NCI-H1694 (cell line): ENCODE measurements at regions not wholly inside any gene's neighbourhood (a gene's known extent, or its start where the extent isn't known, plus 50 kb on each side); places are given as distances from the start of the nearest gene placed in this dataset.
A peak's percentile ranks its signal among the peaks of the same experiment; 100 is the strongest.
"Not testable (repeated sequence)": the region's sequence is repeated elsewhere in the genome, so short reads cannot be mapped to it uniquely, and the experiment has no call there.

Experiments
- DNase-seq: peaks from one replicate; lab custom pipeline; 2025; lab: John Stamatoyannopoulos, UW

DNA sequence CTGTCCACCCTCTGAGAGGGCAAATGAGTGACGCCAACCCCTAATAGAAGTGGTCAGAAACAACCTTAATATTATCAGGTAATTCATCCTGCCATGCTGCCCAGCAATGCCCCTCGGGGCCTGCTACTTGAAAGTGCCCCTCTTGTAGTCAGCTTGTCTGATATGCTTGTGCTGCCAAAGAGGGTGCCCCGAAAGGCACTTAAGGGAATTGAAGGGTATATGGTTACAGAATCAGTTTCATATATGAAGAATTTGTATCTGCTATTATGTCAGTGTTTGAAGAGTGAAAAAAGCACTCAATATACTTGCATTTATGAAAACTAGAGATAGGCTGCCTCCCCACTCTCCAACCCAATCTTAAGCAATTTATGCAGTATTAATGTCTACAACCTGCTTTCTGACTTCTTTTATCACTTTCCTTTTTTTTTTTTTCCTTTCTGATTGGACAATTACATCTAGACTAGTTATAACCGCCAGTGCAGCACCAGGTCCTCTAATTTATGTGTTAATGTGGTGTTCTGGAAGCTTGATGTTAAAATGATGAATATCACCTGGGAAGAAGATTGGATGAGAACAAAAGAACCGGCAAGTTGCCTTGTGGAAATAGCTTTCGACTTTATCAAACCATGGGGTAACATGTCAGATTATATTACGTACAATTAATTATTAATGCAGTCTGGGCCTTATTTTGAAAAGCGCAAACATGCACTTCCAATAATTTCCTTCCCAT, 646.9 kb upstream of the ACVR2A start:
- no peak for DNase-seq

DNA sequence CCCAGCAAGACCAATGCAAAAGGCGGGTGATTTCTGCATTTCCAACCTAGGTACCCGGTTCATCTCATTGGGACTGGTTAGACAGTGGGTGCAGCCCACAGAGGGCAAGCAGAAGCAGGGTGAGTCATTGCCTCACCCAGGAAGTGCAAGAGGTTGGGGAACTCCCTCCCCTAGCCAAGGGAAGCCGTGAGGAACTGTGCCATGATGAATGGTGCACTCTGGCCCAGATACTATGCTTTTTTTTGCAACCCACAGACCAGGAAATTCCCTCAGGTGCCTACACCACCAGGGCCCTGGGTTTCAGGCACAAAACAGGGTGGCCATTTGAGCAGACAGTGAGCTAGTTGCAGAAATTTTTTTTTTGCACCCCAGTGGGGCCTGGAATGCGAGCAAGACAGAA, 662.6 kb upstream of the ACVR2A start:
- DNase-seq = no peak

GRCh38 chr2:147181351-147182029, 663.3 kb upstream of the ACVR2A start:
- no peak for DNase-seq

DNA sequence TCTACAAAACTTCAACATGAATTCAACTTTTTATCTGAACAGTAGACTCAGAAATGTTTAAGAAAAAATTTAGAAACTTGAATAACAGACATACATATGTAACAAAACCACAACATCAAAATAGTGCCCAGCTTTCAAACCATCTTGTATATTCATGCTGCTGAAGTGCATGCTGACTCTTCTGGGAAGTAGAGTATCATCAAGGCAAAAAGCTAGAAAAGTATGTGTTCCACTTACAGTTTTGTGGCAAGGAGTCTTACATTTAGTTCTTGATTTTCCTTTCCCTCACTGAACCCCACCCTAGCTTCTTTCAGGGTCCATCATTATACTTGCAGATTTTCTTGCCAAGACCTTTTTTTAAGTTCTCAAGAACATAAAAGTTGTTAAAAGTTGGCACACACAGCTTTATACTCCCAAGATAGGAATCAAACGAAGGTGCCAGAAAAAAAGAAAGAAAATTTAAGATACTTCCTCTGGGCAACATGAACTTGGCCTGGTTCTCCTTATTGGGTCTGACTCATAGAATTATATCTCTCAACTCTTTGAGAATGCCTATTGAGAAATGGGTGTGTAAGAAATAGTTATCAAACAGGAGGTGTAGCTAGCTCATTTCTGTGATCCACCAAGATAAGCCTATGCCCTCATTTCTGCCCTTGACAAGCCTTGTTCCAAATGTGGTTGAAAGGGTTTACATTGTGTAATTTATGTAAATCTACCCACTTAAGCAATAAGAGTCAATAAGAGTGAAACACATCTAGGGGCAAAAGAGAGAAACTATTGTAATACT, 667.6 kb upstream of the ACVR2A start:
- no peak for DNase-seq

- DNase-seq = no peak
Measured at GRCh38 chr2:147174824-147175254, 670.0 kb upstream of the ACVR2A start.

- DNase-seq = no peak
Measured at GRCh38 chr2:147173798-147174197, 671.0 kb upstream of the ACVR2A start.

GRCh38 chr2:147173189-147173581, 671.6 kb upstream of the ACVR2A start:
- DNase-seq = no peak

DNA sequence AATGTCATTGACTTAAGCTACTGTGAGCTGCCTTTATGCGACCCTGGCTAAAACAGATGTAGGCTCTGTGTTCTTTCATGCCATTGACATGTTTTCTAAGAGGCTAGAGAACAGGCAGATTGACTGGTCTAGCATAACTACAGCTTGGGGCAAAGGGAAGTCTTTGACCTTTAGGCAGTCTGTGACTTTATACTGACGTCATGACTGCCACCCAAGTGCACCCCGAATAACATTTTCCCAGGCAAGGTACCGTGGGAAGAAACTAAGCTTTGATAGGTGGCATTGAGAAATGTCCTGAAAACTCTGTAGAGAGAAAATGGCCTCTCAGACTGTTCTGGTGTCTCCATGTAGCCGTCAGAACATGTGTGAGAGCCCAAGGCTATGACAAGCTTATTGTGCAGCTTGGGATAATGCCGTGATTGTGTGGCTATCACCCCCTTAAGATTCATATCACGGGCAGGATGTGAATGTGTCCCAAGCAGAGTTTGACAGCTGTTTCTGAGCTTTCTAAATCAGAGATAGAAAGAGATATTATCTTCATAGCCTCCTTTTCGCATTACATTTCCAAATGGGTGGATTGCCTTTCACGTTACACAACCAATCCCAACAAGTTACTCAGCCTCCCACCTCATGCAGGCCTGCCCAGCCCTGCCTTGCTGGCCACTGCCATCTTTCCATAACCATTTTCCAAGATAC, 672.2 kb upstream of the ACVR2A start:
- no peak for DNase-seq

GRCh38 chr2:147171941-147172340, 672.9 kb upstream of the ACVR2A start:
- no peak for DNase-seq

GRCh38 chr2:147170932-147171331, 673.9 kb upstream of the ACVR2A start:
- no peak for DNase-seq

GRCh38 chr2:147165697-147166382, 679.0 kb upstream of the ACVR2A start:
- DNase-seq = no peak

GRCh38 chr2:147164563-147164962, 680.3 kb upstream of the ACVR2A start:
- DNase-seq = no peak

DNA sequence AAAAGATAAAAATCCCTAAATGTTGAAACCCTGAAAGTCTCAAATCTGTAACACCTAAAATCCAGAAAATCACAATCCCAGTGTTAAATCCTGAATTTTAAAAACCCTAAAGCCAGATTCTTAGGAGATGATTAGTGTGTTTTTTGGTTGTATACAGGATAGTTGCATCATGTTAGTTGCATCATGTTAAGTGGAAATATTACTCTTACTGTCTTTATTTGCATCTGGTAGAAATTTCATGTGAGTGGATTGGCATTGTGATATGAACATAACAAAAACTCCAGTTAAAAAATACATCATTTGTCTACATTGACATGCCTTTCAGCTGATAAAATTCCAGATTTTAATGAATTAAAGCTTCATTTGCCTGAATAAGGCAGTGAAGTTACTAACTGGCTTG, 683.1 kb upstream of the ACVR2A start:
- DNase-seq = no peak

- no peak for DNase-seq
Measured at GRCh38 chr2:147156970-147157369, 687.9 kb upstream of the ACVR2A start.

GRCh38 chr2:147150241-147150635, 694.6 kb upstream of the ACVR2A start:
- DNase-seq = no peak

GRCh38 chr2:147149575-147150240, 695.1 kb upstream of the ACVR2A start:
- no peak for DNase-seq

- no peak for DNase-seq
Measured at GRCh38 chr2:147147802-147148201, 697.0 kb upstream of the ACVR2A start.

DNA sequence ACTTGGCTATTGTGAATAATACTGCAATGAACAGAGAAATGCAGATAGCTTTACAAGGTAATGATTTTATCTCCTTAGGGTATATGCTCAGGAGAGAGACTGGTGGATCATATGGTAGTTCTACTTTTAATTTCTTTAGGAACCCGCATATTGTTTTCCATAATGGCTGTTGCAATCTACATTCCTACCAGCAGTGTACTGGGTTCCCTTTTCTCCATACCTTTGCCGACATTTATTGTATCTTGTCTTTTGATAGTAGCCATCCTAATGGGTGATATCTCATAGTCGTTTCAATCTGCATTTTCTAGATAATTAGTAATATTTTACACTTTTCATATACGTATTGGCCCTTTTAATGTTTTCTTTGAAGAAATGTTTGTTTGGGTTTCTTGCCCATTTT, 702.9 kb upstream of the ACVR2A start:
- DNase-seq = no peak

DNA sequence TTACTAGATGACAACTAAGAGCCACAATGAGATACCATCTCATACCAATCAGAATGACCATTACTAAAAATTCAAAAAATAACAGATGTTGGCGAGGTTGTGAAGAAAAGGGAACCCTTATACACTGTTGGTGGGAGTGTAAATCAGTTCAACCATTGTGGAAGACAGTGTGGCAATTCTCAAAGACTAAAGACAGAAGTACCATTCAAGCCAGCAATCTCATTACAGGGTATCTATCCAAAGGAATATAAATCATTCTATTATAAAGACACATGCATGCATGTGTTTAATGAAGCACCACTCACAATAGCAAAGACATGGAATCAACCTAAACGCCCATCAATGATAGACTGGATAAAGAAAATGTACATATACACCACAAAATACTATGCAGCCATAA, 705.1 kb upstream of the ACVR2A start:
- not testable (repeated sequence) for DNase-seq

DNA sequence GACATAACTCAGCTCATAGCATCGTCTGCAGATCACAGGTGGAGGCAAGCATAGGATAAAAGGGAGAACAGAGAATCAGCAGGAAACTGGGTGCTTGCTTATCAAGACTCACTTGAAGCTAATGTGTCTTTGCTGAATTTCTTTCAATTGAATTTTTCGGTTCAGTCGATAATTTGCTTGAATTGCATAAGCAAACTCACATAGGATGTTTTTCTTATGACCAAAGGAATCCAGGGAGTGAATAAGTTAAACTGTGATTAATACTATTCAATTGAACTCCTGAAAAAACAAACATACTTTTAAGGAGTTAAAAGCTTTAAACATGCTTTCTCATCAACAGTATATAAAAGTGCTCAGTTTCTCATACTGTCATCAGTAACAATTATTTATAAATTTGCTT, 707.1 kb upstream of the ACVR2A start:
- no peak for DNase-seq

- peak; percentile 83 for DNase-seq
Measured at GRCh38 chr2:147135376-147135775, 709.5 kb upstream of the ACVR2A start.
